H1 (cell line): ENCODE measurements at regions not wholly inside any gene's neighbourhood (a gene's known extent, or its start where the extent isn't known, plus 50 kb on each side); places are given as distances from the start of the nearest gene placed in this dataset.

Source experiments
- SIRT6 ChIP-seq: IDR thresholded peaks from one replicate; pipeline ENCODE4 v1.7.1; 2012; ENCODE audit warnings: low read length, inconsistent platforms
- SIX5 ChIP-seq: IDR thresholded peaks from 2 replicates; pipeline ENCODE4 v1.6.1; 2011; ENCODE audit warnings: mild to moderate bottlenecking, low read depth, low read length
- ZNF274 ChIP-seq: IDR thresholded peaks from 2 replicates; pipeline ENCODE4 v1.7.0; 2012; ENCODE audit warnings: low read length, borderline replicate concordance; ENCODE audit errors: extremely low read depth
- TF ChIP-seq, protein P1 (sequence below): fragments of 300-600 bp; sonication (generic); IDR thresholded peaks from 2 replicates; pipeline ENCODE4 v1.7.1; 2012; ENCODE audit warnings: low read length, moderate library complexity, mild to moderate bottlenecking, inconsistent platforms; ENCODE audit not compliant: insufficient replicate concordance

DNA sequence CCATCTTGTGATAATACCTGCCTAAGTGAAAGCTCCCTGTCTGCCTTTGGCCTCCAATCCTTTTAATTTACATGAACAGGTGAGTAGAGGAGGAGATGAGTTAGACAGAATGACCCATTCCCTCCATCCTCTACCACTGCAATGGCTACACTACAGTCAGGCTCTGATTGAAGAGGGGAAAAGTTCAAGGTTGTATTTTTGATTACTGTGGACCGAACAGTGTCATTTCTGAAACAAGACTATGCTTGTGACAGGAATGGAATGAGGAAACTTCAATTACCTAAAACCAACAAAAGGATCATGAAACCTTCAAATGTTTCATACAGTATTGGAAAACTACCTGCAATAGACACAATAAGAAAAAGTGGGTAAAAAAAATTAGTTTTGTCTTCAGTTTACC, 85.5 kb upstream of the GBE1 start (continued):
- TF ChIP-seq, protein P1, sequence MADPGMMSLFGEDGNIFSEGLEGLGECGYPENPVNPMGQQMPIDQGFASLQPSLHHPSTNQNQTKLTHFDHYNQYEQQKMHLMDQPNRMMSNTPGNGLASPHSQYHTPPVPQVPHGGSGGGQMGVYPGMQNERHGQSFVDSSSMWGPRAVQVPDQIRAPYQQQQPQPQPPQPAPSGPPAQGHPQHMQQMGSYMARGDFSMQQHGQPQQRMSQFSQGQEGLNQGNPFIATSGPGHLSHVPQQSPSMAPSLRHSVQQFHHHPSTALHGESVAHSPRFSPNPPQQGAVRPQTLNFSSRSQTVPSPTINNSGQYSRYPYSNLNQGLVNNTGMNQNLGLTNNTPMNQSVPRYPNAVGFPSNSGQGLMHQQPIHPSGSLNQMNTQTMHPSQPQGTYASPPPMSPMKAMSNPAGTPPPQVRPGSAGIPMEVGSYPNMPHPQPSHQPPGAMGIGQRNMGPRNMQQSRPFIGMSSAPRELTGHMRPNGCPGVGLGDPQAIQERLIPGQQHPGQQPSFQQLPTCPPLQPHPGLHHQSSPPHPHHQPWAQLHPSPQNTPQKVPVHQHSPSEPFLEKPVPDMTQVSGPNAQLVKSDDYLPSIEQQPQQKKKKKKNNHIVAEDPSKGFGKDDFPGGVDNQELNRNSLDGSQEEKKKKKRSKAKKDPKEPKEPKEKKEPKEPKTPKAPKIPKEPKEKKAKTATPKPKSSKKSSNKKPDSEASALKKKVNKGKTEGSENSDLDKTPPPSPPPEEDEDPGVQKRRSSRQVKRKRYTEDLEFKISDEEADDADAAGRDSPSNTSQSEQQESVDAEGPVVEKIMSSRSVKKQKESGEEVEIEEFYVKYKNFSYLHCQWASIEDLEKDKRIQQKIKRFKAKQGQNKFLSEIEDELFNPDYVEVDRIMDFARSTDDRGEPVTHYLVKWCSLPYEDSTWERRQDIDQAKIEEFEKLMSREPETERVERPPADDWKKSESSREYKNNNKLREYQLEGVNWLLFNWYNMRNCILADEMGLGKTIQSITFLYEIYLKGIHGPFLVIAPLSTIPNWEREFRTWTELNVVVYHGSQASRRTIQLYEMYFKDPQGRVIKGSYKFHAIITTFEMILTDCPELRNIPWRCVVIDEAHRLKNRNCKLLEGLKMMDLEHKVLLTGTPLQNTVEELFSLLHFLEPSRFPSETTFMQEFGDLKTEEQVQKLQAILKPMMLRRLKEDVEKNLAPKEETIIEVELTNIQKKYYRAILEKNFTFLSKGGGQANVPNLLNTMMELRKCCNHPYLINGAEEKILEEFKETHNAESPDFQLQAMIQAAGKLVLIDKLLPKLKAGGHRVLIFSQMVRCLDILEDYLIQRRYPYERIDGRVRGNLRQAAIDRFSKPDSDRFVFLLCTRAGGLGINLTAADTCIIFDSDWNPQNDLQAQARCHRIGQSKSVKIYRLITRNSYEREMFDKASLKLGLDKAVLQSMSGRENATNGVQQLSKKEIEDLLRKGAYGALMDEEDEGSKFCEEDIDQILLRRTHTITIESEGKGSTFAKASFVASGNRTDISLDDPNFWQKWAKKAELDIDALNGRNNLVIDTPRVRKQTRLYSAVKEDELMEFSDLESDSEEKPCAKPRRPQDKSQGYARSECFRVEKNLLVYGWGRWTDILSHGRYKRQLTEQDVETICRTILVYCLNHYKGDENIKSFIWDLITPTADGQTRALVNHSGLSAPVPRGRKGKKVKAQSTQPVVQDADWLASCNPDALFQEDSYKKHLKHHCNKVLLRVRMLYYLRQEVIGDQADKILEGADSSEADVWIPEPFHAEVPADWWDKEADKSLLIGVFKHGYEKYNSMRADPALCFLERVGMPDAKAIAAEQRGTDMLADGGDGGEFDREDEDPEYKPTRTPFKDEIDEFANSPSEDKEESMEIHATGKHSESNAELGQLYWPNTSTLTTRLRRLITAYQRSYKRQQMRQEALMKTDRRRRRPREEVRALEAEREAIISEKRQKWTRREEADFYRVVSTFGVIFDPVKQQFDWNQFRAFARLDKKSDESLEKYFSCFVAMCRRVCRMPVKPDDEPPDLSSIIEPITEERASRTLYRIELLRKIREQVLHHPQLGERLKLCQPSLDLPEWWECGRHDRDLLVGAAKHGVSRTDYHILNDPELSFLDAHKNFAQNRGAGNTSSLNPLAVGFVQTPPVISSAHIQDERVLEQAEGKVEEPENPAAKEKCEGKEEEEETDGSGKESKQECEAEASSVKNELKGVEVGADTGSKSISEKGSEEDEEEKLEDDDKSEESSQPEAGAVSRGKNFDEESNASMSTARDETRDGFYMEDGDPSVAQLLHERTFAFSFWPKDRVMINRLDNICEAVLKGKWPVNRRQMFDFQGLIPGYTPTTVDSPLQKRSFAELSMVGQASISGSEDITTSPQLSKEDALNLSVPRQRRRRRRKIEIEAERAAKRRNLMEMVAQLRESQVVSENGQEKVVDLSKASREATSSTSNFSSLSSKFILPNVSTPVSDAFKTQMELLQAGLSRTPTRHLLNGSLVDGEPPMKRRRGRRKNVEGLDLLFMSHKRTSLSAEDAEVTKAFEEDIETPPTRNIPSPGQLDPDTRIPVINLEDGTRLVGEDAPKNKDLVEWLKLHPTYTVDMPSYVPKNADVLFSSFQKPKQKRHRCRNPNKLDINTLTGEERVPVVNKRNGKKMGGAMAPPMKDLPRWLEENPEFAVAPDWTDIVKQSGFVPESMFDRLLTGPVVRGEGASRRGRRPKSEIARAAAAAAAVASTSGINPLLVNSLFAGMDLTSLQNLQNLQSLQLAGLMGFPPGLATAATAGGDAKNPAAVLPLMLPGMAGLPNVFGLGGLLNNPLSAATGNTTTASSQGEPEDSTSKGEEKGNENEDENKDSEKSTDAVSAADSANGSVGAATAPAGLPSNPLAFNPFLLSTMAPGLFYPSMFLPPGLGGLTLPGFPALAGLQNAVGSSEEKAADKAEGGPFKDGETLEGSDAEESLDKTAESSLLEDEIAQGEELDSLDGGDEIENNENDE = no peak
- TF ChIP-seq ZNF274 (no peak), SIRT6 (no peak), SIX5 (no peak)
